GM12891 (cell line): ENCODE measurements at regions not wholly inside any gene's neighbourhood (a gene's known extent, or its start where the extent isn't known, plus 50 kb on each side); places are given as distances from the start of the nearest gene placed in this dataset.

ENCODE experiments used
- POLR2A ChIP-seq: IDR thresholded peaks from 2 replicates; pipeline ENCODE4 v1.6.1; 2011; ENCODE audit warnings: low read depth, low read length, control low read depth
- POLR2AphosphoS5 ChIP-seq: IDR thresholded peaks from 2 replicates; pipeline ENCODE4 v1.6.1; 2011; ENCODE audit warnings: low read depth, low read length, control low read depth
- TAF1 ChIP-seq: IDR thresholded peaks from 2 replicates; pipeline ENCODE4 v1.6.1; 2011; ENCODE audit warnings: low read depth, low read length, control low read depth

- TF ChIP-seq POLR2AphosphoS5 (no peak), POLR2A (no peak), TAF1 (no peak)
Measured at GRCh38 chr13:86714495-86714894, 915.3 kb upstream of the SLITRK6 start.
